Adrenal gland (tissue), 9 donors: ENCODE measurements at regions not wholly inside any gene's neighbourhood (a gene's known extent, or its start where the extent isn't known, plus 50 kb on each side); places are given as distances from the start of the nearest gene placed in this dataset.

Experiments
- DNase-seq, 7 donors: peaks; one replicate each; pipeline ENCODE4 v3.0.0-alpha.2; 2019 to 2020
- H3K27ac ChIP-seq, 5 donors: fragments of 200-600 bp; sonication (generic) in 4 of 5; 1 replicate in 3 of 5; 2 replicates in 2 of 5; pipeline versions ENCODE4 v1.5.1 to v1.8.0; 2016 to 2020; ENCODE audit warnings: mild to moderate bottlenecking in 1 of 5
- H3K27me3 ChIP-seq: fragments of 200-600 bp; 2 replicates; pipeline ENCODE4 v1.8.0; 2021
- H3K36me3 ChIP-seq, 2 donors: fragments of 200-600 bp; replicated peaks in 1 of 2; 1 replicate in 1 of 2; 2 replicates in 1 of 2; pipeline versions ENCODE4 v1.5.1 to v1.8.0; 2018 to 2022
- H3K4me1 ChIP-seq, 2 donors: fragments of 200-600 bp; replicated peaks in 1 of 2; 1 replicate in 1 of 2; 2 replicates in 1 of 2; pipeline versions ENCODE4 v1.5.1 to v1.8.0; 2018 to 2021
- H3K4me3 ChIP-seq, 4 donors: fragments of 200-600 bp; sonication (generic) in 3 of 4; one replicate each; pipeline ENCODE4 v1.5.1; 2016 to 2018
- H3K9me3 ChIP-seq, 3 donors: fragments of 200-600 bp; sonication (generic) in 1 of 3; replicated peaks in 1 of 3; 1 replicate in 2 of 3; 2 replicates in 1 of 3; pipeline versions ENCODE4 v1.5.1 to v1.8.0; 2016 to 2021
- CTCF ChIP-seq, 6 experiments: fragments of 450-650 bp in 4 of 6; fragments of 200-600 bp in 2 of 6; sonication (generic) in 1 of 6; IDR thresholded peaks; 1 replicate in 5 of 6; 2 replicates in 1 of 6; pipeline versions ENCODE4 v1.5.1 to v1.8.0; 2016 to 2021; ENCODE audit warnings: antibody characterized with exemption in 6 of 6, mild to moderate bottlenecking in 2 of 6, moderate library complexity in 1 of 6
- POLR2A ChIP-seq, 2 donors: fragments of 450-650 bp; IDR thresholded peaks; one replicate each; pipeline ENCODE4 v1.6.1; 2017; ENCODE audit warnings: antibody characterized with exemption in 2 of 2, mild to moderate bottlenecking in 2 of 2, moderate library complexity in 1 of 2
- WGBS, 4 donors: extraction: QIAGEN DNeasy Blood & Tissue Kit in 2 of 4; methylation state at CpG; one replicate each; pipeline versions ENCODE4 v1.1.5 to v1.1.7; 2013 to 2017; 5-methylcytosine and 5-hydroxymethylcytosine counted together
- intact Hi-C, 2 donors: fragments of 100-400 bp; cut with DNase I; formaldehyde crosslinking; loops; one replicate each; pipeline versions ENCODE4 v1.14.1 to v1.15.0; 2022 to 2023
- donor health status: healthy with polysubstance abuse.
- donor health status: Bipolar disorder and iron deficiency.
- donor health status: DM: yes; HTN: yes; CAD: no.
- donor health status: DM: no; HTN: no; CAD: no.
- donor health status: DM: no; HTN: no; CAD: no.

GRCh38 chr9:32251539-32251938, 132.9 kb upstream of the ACO1 start:
- DNase-seq: peak; percentile 57 to 77 (median 67)
- intact Hi-C loops: loop anchor here in 1 of 2 donors (10.0 kb wide), 1 partner anchor 1137 kb away; no protein-coding TSS in a partner anchor
- Histone ChIP-seq H3K27me3 (no peaks in the 10 kb centered on the region), H3K9me3 (no peaks in the 10 kb centered on the region), H3K4me1 (peaks cover 0 to 4% of the 10 kb centered on the region in 2 donors), H3K4me3 (no peak overlapping the region), H3K27ac (no peak overlapping the region), H3K36me3 (no peaks in the 10 kb centered on the region)
- 1 to 4% (median 2%) methylated on average over 5 of the region's 5 CpGs for WGBS, 4 donors
- peak; percentile 42 to 69 (median 60) for TF ChIP-seq CTCF (IDR thresholded peaks at IDR 0.05)
- TF ChIP-seq POLR2A (IDR thresholded peaks at IDR 0.05): no peak

GRCh38 chr9:32253731-32254130, 130.7 kb upstream of the ACO1 start:
- no peak for DNase-seq
- WGBS, 4 donors: 33 to 43% (median 36%) methylated on average over 1 of the region's 1 CpG
- no peaks in the 10 kb centered on the region for H3K27me3 ChIP-seq
- H3K9me3 ChIP-seq: no peaks in the 10 kb centered on the region
- H3K36me3 ChIP-seq: no peaks in the 10 kb centered on the region
- H3K27ac ChIP-seq: no peak overlapping the region
- no peak for TF ChIP-seq POLR2A (IDR thresholded peaks at IDR 0.05)
- no peak for TF ChIP-seq CTCF (IDR thresholded peaks at IDR 0.05)
- intact Hi-C loops: loop anchor here in 1 of 2 donors (10.0 kb wide), 1 partner anchor 1139 kb away; no protein-coding TSS in a partner anchor
- no peak overlapping the region for H3K4me3 ChIP-seq
- no peaks in the 10 kb centered on the region for H3K4me1 ChIP-seq

GRCh38 chr9:32255026-32255425, 129.4 kb upstream of the ACO1 start:
- Histone ChIP-seq H3K27ac (no peak overlapping the region), H3K4me1 (no peaks in the 10 kb centered on the region), H3K36me3 (no peaks in the 10 kb centered on the region), H3K9me3 (no peaks in the 10 kb centered on the region), H3K27me3 (no peaks in the 10 kb centered on the region), H3K4me3 (no peak overlapping the region)
- DNase-seq: no peak
- WGBS, 4 donors: 62 to 84% (median 76%) methylated on average over 4 of the region's 4 CpGs
- no peak for TF ChIP-seq CTCF (IDR thresholded peaks at IDR 0.05)
- TF ChIP-seq POLR2A (IDR thresholded peaks at IDR 0.05): no peak
- intact Hi-C loops: loop anchor here in 1 of 2 donors (10.0 kb wide), 1 partner anchor 1140 kb away; no protein-coding TSS in a partner anchor

- intact Hi-C loops: loop anchor here in 1 of 2 donors (10.0 kb wide), 1 partner anchor 1144 kb away; no protein-coding TSS in a partner anchor
- Histone ChIP-seq H3K4me3 (no peak overlapping the region), H3K4me1 (no peaks in the 10 kb centered on the region), H3K9me3 (no peaks in the 10 kb centered on the region), H3K36me3 (no peaks in the 10 kb centered on the region), H3K27me3 (no peaks in the 10 kb centered on the region), H3K27ac (no peak overlapping the region)
- DNase-seq: no peak
- TF ChIP-seq POLR2A (IDR thresholded peaks at IDR 0.05): no peak
- no peak for TF ChIP-seq CTCF (IDR thresholded peaks at IDR 0.05)
- WGBS, 4 donors: 69 to 90% (median 78%) methylated on average over 2 of the region's 2 CpGs
Observed at GRCh38 chr9:32258482-32258881, 126.0 kb upstream of the ACO1 start.
